ENCODE measurements at regions not wholly inside any gene's neighbourhood (a gene's known extent, or its start where the extent isn't known, plus 50 kb on each side); places are given as distances from the start of the nearest gene placed in this dataset.

GRCh38 chr4:25485104-25485503 lies 108.0 kb downstream of the ANAPC4 start:
- H3K4me1 Mint-ChIP-seq (ENCODE audit: insufficient read depth, unreplicated experiment), result no peaks in the 10 kb centered on the region

GRCh38 chr4:25486171-25486570 lies 109.1 kb downstream of the ANAPC4 start:
- DNase-seq (ENCODE audit: unreplicated experiment), result peak; percentile 46
- H3K4me1 Mint-ChIP-seq (ENCODE audit: insufficient read depth, unreplicated experiment), result no peaks in the 10 kb centered on the region
- no peak overlapping the region for H3K4me3 Mint-ChIP-seq (ENCODE audit: unreplicated experiment)
- no TSS peak for BruUV-seq (replicated peaks)
- TF ChIP-seq, protein P1, sequence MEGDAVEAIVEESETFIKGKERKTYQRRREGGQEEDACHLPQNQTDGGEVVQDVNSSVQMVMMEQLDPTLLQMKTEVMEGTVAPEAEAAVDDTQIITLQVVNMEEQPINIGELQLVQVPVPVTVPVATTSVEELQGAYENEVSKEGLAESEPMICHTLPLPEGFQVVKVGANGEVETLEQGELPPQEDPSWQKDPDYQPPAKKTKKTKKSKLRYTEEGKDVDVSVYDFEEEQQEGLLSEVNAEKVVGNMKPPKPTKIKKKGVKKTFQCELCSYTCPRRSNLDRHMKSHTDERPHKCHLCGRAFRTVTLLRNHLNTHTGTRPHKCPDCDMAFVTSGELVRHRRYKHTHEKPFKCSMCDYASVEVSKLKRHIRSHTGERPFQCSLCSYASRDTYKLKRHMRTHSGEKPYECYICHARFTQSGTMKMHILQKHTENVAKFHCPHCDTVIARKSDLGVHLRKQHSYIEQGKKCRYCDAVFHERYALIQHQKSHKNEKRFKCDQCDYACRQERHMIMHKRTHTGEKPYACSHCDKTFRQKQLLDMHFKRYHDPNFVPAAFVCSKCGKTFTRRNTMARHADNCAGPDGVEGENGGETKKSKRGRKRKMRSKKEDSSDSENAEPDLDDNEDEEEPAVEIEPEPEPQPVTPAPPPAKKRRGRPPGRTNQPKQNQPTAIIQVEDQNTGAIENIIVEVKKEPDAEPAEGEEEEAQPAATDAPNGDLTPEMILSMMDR (IDR thresholded peaks at IDR 0.05; ENCODE audit: unreplicated experiment), result no peak
- POLR2A ChIA-PET, result no interaction called here
- CTCF ChIA-PET, result no interaction called here
- no peak overlapping the region for H3K27ac Mint-ChIP-seq (ENCODE audit: low read depth, unreplicated experiment)
- intact Hi-C loops (cut with micrococcal nuclease), result no loop called here
- H3K9me3 Mint-ChIP-seq (ENCODE audit: unreplicated experiment), result no peaks in the 10 kb centered on the region
- H3K27me3 Mint-ChIP-seq (ENCODE audit: insufficient read depth, unreplicated experiment), result no peaks in the 10 kb centered on the region
- H3K36me3 Mint-ChIP-seq (ENCODE audit: insufficient read depth, unreplicated experiment), result no peaks in the 10 kb centered on the region

More at GRCh38 chr4:25485104-25485503, 108.0 kb downstream of the ANAPC4 start:
- no TSS peak for BruUV-seq (replicated peaks)
- H3K27me3 Mint-ChIP-seq (ENCODE audit: insufficient read depth, unreplicated experiment), result no peaks in the 10 kb centered on the region
- no peak overlapping the region for H3K27ac Mint-ChIP-seq (ENCODE audit: low read depth, unreplicated experiment)
- H3K4me3 Mint-ChIP-seq (ENCODE audit: unreplicated experiment), result no peak overlapping the region
- no peak for DNase-seq (ENCODE audit: unreplicated experiment)
- ChIA-PET POLR2A (no interaction called here), CTCF (interaction anchor here (0.6 kb wide), 2 partner anchors 13 to 232 kb away, joined by 3 to 4 read pairs; no protein-coding TSS in a partner anchor)
- intact Hi-C loops (cut with micrococcal nuclease), result no loop called here
- H3K9me3 Mint-ChIP-seq (ENCODE audit: unreplicated experiment), result no peaks in the 10 kb centered on the region
- TF ChIP-seq, protein P1 (IDR thresholded peaks at IDR 0.05; ENCODE audit: unreplicated experiment), result no peak
- H3K36me3 Mint-ChIP-seq (ENCODE audit: insufficient read depth, unreplicated experiment), result no peaks in the 10 kb centered on the region

- BruUV-seq (replicated peaks), result no TSS peak
Observed at GRCh38 chr4:25487155-25487554, 110.1 kb downstream of the ANAPC4 start.

DNA sequence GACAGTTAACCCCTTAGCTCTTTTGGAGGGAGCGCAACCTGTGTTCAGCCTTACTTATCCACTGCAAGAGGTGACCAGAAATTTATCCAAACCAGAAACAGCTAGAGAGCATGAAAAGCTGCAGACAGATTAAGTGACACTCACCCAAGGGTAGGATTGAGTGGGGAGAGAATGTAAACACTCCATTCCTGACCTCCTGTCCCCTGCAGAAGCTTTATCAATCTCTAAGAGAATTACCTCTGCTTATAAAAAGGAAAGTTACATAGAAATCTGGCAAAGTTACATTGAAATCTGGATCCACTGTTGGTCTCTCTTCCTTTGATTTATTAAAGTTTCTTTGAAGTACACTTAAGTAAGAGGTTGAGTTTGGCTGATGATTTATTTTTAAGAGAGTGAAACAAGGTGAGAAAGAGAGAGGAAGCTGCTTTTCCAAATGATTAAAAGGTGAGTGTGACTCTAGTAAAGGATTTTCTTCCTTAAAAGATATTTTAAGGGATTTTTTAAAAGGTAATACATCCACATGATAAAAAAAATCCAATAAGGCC lies 112.3 kb downstream of the ANAPC4 start:
- no TSS peak for BruUV-seq (replicated peaks)
- H3K36me3 Mint-ChIP-seq (ENCODE audit: insufficient read depth, unreplicated experiment), result no peaks in the 10 kb centered on the region
- H3K27ac Mint-ChIP-seq (ENCODE audit: low read depth, unreplicated experiment), result no peak overlapping the region
- H3K9me3 Mint-ChIP-seq (ENCODE audit: unreplicated experiment), result peaks cover 2% of the 10 kb centered on the region
- CTCF ChIA-PET, result interaction anchor here (1.2 kb wide), 1 partner anchor 50 kb away, joined by 3 read pairs; no protein-coding TSS in a partner anchor
- POLR2A ChIA-PET, result no interaction called here
- H3K4me1 Mint-ChIP-seq (ENCODE audit: insufficient read depth, unreplicated experiment), result no peaks in the 10 kb centered on the region
- no peak overlapping the region for H3K4me3 Mint-ChIP-seq (ENCODE audit: unreplicated experiment)
- TF ChIP-seq, protein P1 (IDR thresholded peaks at IDR 0.05; ENCODE audit: unreplicated experiment), result no peak
- intact Hi-C loops (cut with micrococcal nuclease), result no loop called here
- no peaks in the 10 kb centered on the region for H3K27me3 Mint-ChIP-seq (ENCODE audit: insufficient read depth, unreplicated experiment)
- no peak for DNase-seq (ENCODE audit: unreplicated experiment)

More at GRCh38 chr4:25487155-25487554, 110.1 kb downstream of the ANAPC4 start:
- DNase-seq (ENCODE audit: unreplicated experiment), result no peak
- TF ChIP-seq, protein P1 (IDR thresholded peaks at IDR 0.05; ENCODE audit: unreplicated experiment), result no peak
- POLR2A ChIA-PET, result no interaction called here
- no peak overlapping the region for H3K27ac Mint-ChIP-seq (ENCODE audit: low read depth, unreplicated experiment)
- intact Hi-C loops (cut with micrococcal nuclease), result no loop called here
- H3K9me3 Mint-ChIP-seq (ENCODE audit: unreplicated experiment), result no peaks in the 10 kb centered on the region
- CTCF ChIA-PET, result no interaction called here
- H3K4me1 Mint-ChIP-seq (ENCODE audit: insufficient read depth, unreplicated experiment), result no peaks in the 10 kb centered on the region
- no peaks in the 10 kb centered on the region for H3K27me3 Mint-ChIP-seq (ENCODE audit: insufficient read depth, unreplicated experiment)
- H3K4me3 Mint-ChIP-seq (ENCODE audit: unreplicated experiment), result no peak overlapping the region
- H3K36me3 Mint-ChIP-seq (ENCODE audit: insufficient read depth, unreplicated experiment), result no peaks in the 10 kb centered on the region
